Esophagus squamous epithelium (tissue), 4 donors: ENCODE measurements at regions not wholly inside any gene's neighbourhood (a gene's known extent, or its start where the extent isn't known, plus 50 kb on each side); places are given as distances from the start of the nearest gene placed in this dataset.

Experiments used
- POLR2A ChIP-seq, 4 donors: fragments of 450-650 bp; IDR thresholded peaks; one replicate each; pipeline ENCODE4 v1.6.1; 2017; ENCODE audit warnings: antibody characterized with exemption in 4 of 4, mild to moderate bottlenecking in 4 of 4, moderate library complexity in 3 of 4
- TF ChIP-seq, protein P1 (sequence below), 6 experiments: fragments of 450-650 bp in 4 of 6; fragments of 200-600 bp in 2 of 6; sonication (generic) in 2 of 6; IDR thresholded peaks; one replicate each; pipeline ENCODE4 v1.5.1; 2016 to 2019; ENCODE audit warnings: antibody characterized with exemption in 6 of 6, mild to moderate bottlenecking in 4 of 6, moderate library complexity in 4 of 6

DNA sequence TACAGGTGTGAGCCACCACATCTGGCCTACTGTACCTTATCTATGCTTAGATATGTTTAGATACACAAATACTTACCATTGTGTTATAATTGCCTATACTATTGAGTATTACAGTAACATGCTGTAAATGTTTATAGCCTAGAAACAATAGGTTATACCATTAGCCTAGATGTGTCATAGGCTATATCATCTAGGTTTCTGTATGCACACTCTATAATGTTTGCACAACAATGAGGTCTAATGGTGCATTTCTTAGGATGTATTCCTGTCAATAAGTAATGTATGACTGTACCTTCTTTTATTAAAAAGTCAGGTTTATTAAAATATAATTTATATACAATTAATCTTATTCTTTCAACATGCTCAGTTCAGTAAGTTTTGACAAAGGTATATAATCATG, 683.1 kb downstream of the LRRC70 start:
- no peak for TF ChIP-seq POLR2A (IDR thresholded peaks at IDR 0.05)
- TF ChIP-seq, protein P1, sequence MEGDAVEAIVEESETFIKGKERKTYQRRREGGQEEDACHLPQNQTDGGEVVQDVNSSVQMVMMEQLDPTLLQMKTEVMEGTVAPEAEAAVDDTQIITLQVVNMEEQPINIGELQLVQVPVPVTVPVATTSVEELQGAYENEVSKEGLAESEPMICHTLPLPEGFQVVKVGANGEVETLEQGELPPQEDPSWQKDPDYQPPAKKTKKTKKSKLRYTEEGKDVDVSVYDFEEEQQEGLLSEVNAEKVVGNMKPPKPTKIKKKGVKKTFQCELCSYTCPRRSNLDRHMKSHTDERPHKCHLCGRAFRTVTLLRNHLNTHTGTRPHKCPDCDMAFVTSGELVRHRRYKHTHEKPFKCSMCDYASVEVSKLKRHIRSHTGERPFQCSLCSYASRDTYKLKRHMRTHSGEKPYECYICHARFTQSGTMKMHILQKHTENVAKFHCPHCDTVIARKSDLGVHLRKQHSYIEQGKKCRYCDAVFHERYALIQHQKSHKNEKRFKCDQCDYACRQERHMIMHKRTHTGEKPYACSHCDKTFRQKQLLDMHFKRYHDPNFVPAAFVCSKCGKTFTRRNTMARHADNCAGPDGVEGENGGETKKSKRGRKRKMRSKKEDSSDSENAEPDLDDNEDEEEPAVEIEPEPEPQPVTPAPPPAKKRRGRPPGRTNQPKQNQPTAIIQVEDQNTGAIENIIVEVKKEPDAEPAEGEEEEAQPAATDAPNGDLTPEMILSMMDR (IDR thresholded peaks at IDR 0.05) = no peak
